HEK293 (cell line): ENCODE measurements at regions not wholly inside any gene's neighbourhood (a gene's known extent, or its start where the extent isn't known, plus 50 kb on each side); places are given as distances from the start of the nearest gene placed in this dataset.

Experiments
- CTCF ChIA-PET: fragments of 350-600 bp; formaldehyde crosslinking; extraction: SDS; loops from one replicate; lab custom pipeline; 2021; ENCODE audit warnings: antibody characterized with exemption; lab: Yijun Ruan, JAX
- POLR2A ChIA-PET: fragments of 300-600 bp; formaldehyde crosslinking; extraction: SDS; loops from one replicate; lab custom pipeline; 2020; ENCODE audit warnings: antibody characterized with exemption, inconsistent platforms; lab: Yijun Ruan, JAX
- H3K27ac ChIP-seq: fragments of 200-500 bp; sonication (Bioruptor generic); 2 replicates; pipeline ENCODE4 v1.5.1; 2014; ENCODE audit warnings: low read depth, low read length, control low read depth, inconsistent platforms; ENCODE audit errors: extremely low read depth
- H3K36me3 ChIP-seq, 2 experiments: fragments of 200-500 bp in 1 of 2; sonication (Bioruptor generic) in 1 of 2; 1 replicate in 1 of 2; 2 replicates in 1 of 2; pipeline ENCODE4 v1.5.1; 2014 to 2017; ENCODE audit warnings: inconsistent platforms in 2 of 2, low read length in 2 of 2; ENCODE audit not compliant: control insufficient read depth in 2 of 2, insufficient read depth in 1 of 2
- H3K4me1 ChIP-seq: fragments of 200-500 bp; sonication (Bioruptor generic); 2 replicates; pipeline ENCODE4 v1.5.1; 2014; ENCODE audit warnings: mild to moderate bottlenecking, low read length, inconsistent platforms; ENCODE audit not compliant: control insufficient read depth, insufficient read depth
- H3K4me3 ChIP-seq: 2 replicates; pipeline ENCODE4 v1.5.1; 2011; ENCODE audit warnings: low read depth, mild to moderate bottlenecking, control low read depth, low read length, moderate library complexity
- H3K9me3 ChIP-seq: fragments of 200-500 bp; sonication (Bioruptor generic); 2 replicates; pipeline ENCODE4 v1.5.1; 2014; ENCODE audit warnings: low read depth, low read length, inconsistent platforms; ENCODE audit not compliant: control insufficient read depth, insufficient read depth
- EGR2 ChIP-seq: fragments of 450-650 bp; formaldehyde crosslinking; IDR thresholded peaks from 2 replicates; pipeline ENCODE4 v1.5.1; 2016; ENCODE audit warnings: low read depth, missing biosample characterization, missing genetic modification characterization
- GFI1B ChIP-seq: fragments of 450-650 bp; formaldehyde crosslinking; IDR thresholded peaks from 2 replicates; pipeline ENCODE4 v1.5.1; 2016; ENCODE audit warnings: missing biosample characterization, missing genetic modification characterization
- PBX3 ChIP-seq: sonication (generic); formaldehyde crosslinking; IDR thresholded peaks from 2 replicates; pipeline ENCODE4 v1.8.1; 2022; ENCODE audit warnings: mild to moderate bottlenecking, moderate library complexity, missing genetic modification reagents
- PRDM1 ChIP-seq: fragments of 450-650 bp; formaldehyde crosslinking; IDR thresholded peaks from 2 replicates; pipeline ENCODE4; 2016; ENCODE audit warnings: missing biosample characterization, missing genetic modification characterization
- TSHZ1 ChIP-seq: fragments of 450-650 bp; formaldehyde crosslinking; IDR thresholded peaks from 2 replicates; pipeline ENCODE4 v1.5.1; 2016; ENCODE audit warnings: missing biosample characterization, missing genetic modification characterization, borderline replicate concordance
- YY2 ChIP-seq: fragments of 450-650 bp; formaldehyde crosslinking; IDR thresholded peaks from 2 replicates; pipeline ENCODE4 v1.5.1; 2016; ENCODE audit warnings: missing biosample characterization, missing genetic modification characterization
- ZBTB26 ChIP-seq: fragments of 450-650 bp; formaldehyde crosslinking; optimal IDR thresholded peaks from 2 replicates; pipeline ENCODE3; 2016; ENCODE audit warnings: missing biosample characterization, mild to moderate bottlenecking, missing genetic modification characterization
- ZNF157 ChIP-seq: fragments of 450-650 bp; formaldehyde crosslinking; IDR thresholded peaks from 2 replicates; pipeline ENCODE4 v1.5.1; 2016; ENCODE audit warnings: missing biosample characterization, missing genetic modification characterization
- ZNF175 ChIP-seq: fragments of 450-650 bp; formaldehyde crosslinking; IDR thresholded peaks from 2 replicates; pipeline ENCODE4 v1.5.1; 2016; ENCODE audit warnings: missing biosample characterization, missing genetic modification characterization
- ZNF211 ChIP-seq: fragments of 450-650 bp; formaldehyde crosslinking; IDR thresholded peaks from 2 replicates; pipeline ENCODE4 v1.5.1; 2016; ENCODE audit warnings: low read depth, missing biosample characterization, missing genetic modification characterization
- ZNF280C ChIP-seq: fragments of 450-650 bp; formaldehyde crosslinking; IDR thresholded peaks from 2 replicates; pipeline ENCODE4 v1.5.1; 2016; ENCODE audit warnings: missing biosample characterization, missing genetic modification characterization
- ZNF280D ChIP-seq: fragments of 450-650 bp; formaldehyde crosslinking; IDR thresholded peaks from 2 replicates; pipeline ENCODE4 v1.5.1; 2016; ENCODE audit warnings: missing biosample characterization, missing genetic modification characterization
- ZNF302 ChIP-seq: fragments of 450-650 bp; formaldehyde crosslinking; IDR thresholded peaks from 2 replicates; pipeline ENCODE4 v1.5.1; 2016; ENCODE audit warnings: missing biosample characterization, missing genetic modification characterization, low read depth
- ZNF311 ChIP-seq: fragments of 450-650 bp; formaldehyde crosslinking; IDR thresholded peaks from 2 replicates; pipeline ENCODE4 v1.5.1; 2017; ENCODE audit warnings: missing biosample characterization, missing genetic modification characterization, borderline replicate concordance
- ZNF335 ChIP-seq: fragments of 450-650 bp; formaldehyde crosslinking; conservative IDR thresholded peaks from 2 replicates; pipeline ENCODE4 v1.5.1; 2016; ENCODE audit warnings: missing biosample characterization, missing genetic modification characterization
- ZNF350 ChIP-seq: fragments of 450-650 bp; formaldehyde crosslinking; IDR thresholded peaks from 2 replicates; pipeline ENCODE4 v1.5.0; 2017; ENCODE audit warnings: missing biosample characterization, mild to moderate bottlenecking, missing genetic modification characterization
- ZNF398 ChIP-seq: fragments of 450-650 bp; formaldehyde crosslinking; IDR thresholded peaks from 2 replicates; pipeline ENCODE4 v1.5.1; 2017; ENCODE audit warnings: missing biosample characterization, missing genetic modification characterization
- ZNF404 ChIP-seq: fragments of 450-650 bp; formaldehyde crosslinking; IDR thresholded peaks from 2 replicates; pipeline ENCODE4 v1.5.1; 2017; ENCODE audit warnings: missing biosample characterization, missing genetic modification characterization
- ZNF610 ChIP-seq: fragments of 450-650 bp; formaldehyde crosslinking; IDR thresholded peaks from 2 replicates; pipeline ENCODE4 v1.5.1; 2016; ENCODE audit warnings: missing biosample characterization, missing genetic modification characterization, borderline replicate concordance
- ZNF792 ChIP-seq: fragments of 450-650 bp; formaldehyde crosslinking; IDR thresholded peaks from 2 replicates; pipeline ENCODE4 v1.5.1; 2016; ENCODE audit warnings: missing biosample characterization, missing genetic modification characterization
- ZSCAN16 ChIP-seq: fragments of 450-650 bp; formaldehyde crosslinking; IDR thresholded peaks from 2 replicates; pipeline ENCODE4 v1.5.1; 2016; ENCODE audit warnings: missing biosample characterization, missing genetic modification characterization

- TF ChIP-seq PBX3 = no peak
- CTCF ChIA-PET = no interaction called here
- H3K4me1 ChIP-seq = no peaks in the 10 kb centered on the region
- no peaks in the 10 kb centered on the region for H3K9me3 ChIP-seq
- POLR2A ChIA-PET = no interaction called here
- H3K36me3 ChIP-seq = no peaks in the 10 kb centered on the region
- no peak overlapping the region for H3K4me3 ChIP-seq
- no peak overlapping the region for H3K27ac ChIP-seq
Measured at GRCh38 chr12:98379106-98379505, 136.3 kb upstream of the TMPO start.

GRCh38 chr12:98385641-98386040 is 129.7 kb upstream of the TMPO start:
- CTCF ChIA-PET = interaction anchor here (0.9 to 1.4 kb wide), 2 partner anchors 11 to 17 kb away, joined by 3 to 5 read pairs; no protein-coding TSS in a partner anchor
- H3K9me3 ChIP-seq = no peaks in the 10 kb centered on the region
- H3K4me1 ChIP-seq = no peaks in the 10 kb centered on the region
- POLR2A ChIA-PET = no interaction called here
- TF ChIP-seq PRDM1 (tag by site-specific recombination) = no peak
- no peak for TF ChIP-seq ZNF280C (tag by site-specific recombination)
- TF ChIP-seq ZNF792 (tag by site-specific recombination) = no peak
- TF ChIP-seq ZNF404 (tag by site-specific recombination) = no peak
- TF ChIP-seq ZNF398 (tag by site-specific recombination) = no peak
- no peak for TF ChIP-seq ZNF302 (tag by site-specific recombination)
- TF ChIP-seq ZNF211 (tag by site-specific recombination) = no peak
- no peak for TF ChIP-seq YY2 (tag by site-specific recombination)
- no peak for TF ChIP-seq ZSCAN16 (tag by site-specific recombination)
- no peak for TF ChIP-seq ZNF157 (tag by site-specific recombination)
- no peak for TF ChIP-seq ZNF311 (tag by site-specific recombination)
- TF ChIP-seq ZNF175 (tag by site-specific recombination) = no peak
- no peak for TF ChIP-seq ZNF280D (tag by site-specific recombination)
- TF ChIP-seq ZNF350 (tag by site-specific recombination) = no peak
- no peak for TF ChIP-seq GFI1B (tag by site-specific recombination)
- no peak for TF ChIP-seq ZNF335 (tag by site-specific recombination)
- TF ChIP-seq TSHZ1 (tag by site-specific recombination) = no peak
- no peak for TF ChIP-seq EGR2
- no peak for TF ChIP-seq ZNF610 (tag by site-specific recombination)
- no peak for TF ChIP-seq ZBTB26 (tag by site-specific recombination)
- H3K36me3 ChIP-seq = no peaks in the 10 kb centered on the region
- no peak overlapping the region for H3K27ac ChIP-seq
- no peak overlapping the region for H3K4me3 ChIP-seq
